GM18951 (cell line): ENCODE measurements at regions not wholly inside any gene's neighbourhood (a gene's known extent, or its start where the extent isn't known, plus 50 kb on each side); places are given as distances from the start of the nearest gene placed in this dataset.

Experiments
- POLR2A ChIP-seq: IDR thresholded peaks from 4 replicates; pipeline ENCODE4 v1.6.1; 2011; ENCODE audit warnings: mild to moderate bottlenecking; ENCODE audit not compliant: insufficient read length, insufficient read depth; ENCODE audit errors: extremely low read depth
- in situ Hi-C: fragments of 300-500 bp; cut with MboI; formaldehyde crosslinking; loops from one replicate; pipeline ENCODE4 v1.12.0; 2022; ENCODE audit warnings: low sequenced_read_pairs, mixed read lengths, inconsistent platforms; ENCODE audit not compliant: unreplicated experiment

GRCh38 chr2:71778514-71778913, 325.2 kb downstream of the DYSF start:
- in situ Hi-C loops, result no loop called here
- no peak for TF ChIP-seq POLR2A

- in situ Hi-C loops, result no loop called here
- no peak for TF ChIP-seq POLR2A
Observed at GRCh38 chr2:71777946-71778345, 324.6 kb downstream of the DYSF start.

DNA sequence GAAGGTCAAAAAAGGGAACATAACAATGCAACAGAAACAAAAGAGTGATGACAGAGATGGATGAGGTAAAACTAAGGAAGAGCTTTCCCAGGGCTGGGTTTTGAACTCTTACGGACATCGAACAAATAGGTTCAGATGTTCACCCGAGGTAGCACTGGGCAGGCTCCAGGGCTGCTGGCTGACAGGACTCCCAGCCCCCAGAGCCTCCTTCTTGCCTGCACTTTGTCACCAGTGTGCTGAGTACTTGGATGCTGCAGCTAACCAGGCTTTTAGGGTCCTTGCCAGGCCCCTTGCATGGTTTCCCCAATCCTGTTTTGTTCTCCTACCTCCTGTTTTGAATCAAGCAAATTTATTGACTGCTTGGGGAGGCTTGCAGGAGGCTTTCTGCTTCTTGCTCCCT, 322.9 kb downstream of the DYSF start:
- in situ Hi-C loops, result no loop called here
- no peak for TF ChIP-seq POLR2A

- in situ Hi-C loops, result no loop called here
- no peak for TF ChIP-seq POLR2A
Observed at GRCh38 chr2:71773218-71773617, 319.9 kb downstream of the DYSF start.

- TF ChIP-seq POLR2A, result no peak
- in situ Hi-C loops, result no loop called here
Observed at GRCh38 chr2:71772510-71773172, 319.3 kb downstream of the DYSF start.

DNA sequence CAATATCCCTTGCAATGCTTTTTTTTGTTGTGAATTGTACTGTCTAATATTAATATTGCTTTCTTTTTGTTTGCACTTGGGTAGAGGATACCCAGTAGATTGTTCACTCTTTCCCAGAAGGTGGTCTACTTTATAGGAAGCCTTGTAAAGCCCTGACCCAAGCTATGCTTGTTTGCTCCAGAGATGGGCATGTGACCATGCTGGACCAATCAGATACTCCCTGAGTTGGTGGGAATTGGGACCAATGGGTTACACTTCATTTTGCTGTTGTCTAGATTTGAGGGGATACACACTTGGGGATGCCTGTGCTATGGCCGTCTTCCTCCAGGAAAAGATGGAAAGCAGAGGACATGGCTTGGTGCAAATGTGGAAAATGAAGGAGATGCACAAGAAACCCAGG, 314.3 kb downstream of the DYSF start:
- TF ChIP-seq POLR2A, result no peak
- in situ Hi-C loops, result no loop called here

DNA sequence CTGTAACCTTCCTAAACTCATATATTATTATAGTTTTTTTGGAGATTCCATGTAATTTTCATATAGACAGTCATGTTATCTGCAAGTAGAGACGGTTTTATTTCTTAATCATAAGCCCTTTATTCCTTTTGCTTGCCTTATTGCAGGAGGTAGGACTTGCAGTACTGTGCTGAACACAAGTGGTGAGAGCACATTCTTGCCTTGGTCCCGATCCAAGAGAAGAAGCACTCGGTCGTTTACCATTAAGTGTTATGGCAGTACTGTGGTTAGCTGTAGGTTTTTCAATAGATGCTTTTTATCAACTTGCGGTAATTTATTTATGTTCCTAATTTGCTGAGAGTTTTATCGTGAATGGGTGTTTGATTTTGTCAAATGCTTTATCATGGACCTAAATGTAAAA, 305.7 kb downstream of the DYSF start:
- in situ Hi-C loops, result no loop called here
- no peak for TF ChIP-seq POLR2A

DNA sequence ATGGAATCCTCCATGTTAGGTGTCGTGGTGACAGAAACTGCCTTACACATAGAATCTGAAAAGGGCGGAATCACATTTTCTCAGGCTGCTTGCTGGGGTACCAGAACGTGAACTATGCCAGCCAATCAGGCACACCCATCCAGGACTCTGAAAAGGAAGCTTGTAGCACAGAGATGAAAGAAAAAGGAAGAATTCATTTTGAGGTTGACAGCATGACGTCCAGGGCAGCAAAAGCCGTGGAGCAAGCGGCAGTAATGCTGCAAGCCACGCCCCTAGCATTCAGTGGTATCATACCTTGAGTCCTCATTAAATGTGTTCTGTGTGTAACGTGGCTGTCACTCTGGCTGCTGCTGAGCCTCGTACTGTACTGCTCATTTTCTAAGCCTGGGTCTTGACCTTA, 304.0 kb downstream of the DYSF start:
- in situ Hi-C loops, result no loop called here
- TF ChIP-seq POLR2A, result no peak

DNA sequence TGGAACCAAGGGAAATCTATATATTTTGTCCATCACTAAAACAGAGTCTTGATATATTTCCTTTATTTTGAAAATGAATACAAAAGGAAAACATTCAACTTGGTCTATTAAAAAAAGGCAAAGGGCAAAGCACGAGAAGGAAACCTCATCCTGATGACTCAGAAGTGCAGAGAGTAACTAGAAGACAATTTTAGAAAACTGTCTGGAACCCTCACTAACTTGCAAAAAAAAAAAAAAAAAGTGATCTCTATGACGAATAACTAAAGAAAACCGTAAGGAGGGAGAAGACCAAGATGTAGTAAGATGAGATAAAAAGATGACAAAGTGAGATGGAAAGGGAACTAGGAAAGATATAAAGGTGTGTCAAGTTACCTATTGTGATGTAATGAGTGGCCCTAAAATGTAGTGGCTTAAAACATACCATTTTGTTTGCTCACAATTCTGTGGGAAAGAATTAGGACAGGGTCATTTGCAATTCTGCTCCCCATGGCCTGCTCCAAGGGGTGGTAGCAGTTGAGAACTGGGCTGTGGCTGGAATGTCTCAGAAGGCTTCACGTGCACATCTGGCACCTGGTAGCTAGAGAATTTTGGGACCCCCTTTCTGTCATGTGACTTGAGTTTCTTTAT, 303.0 kb downstream of the DYSF start:
- in situ Hi-C loops, result no loop called here
- TF ChIP-seq POLR2A, result no peak

DNA sequence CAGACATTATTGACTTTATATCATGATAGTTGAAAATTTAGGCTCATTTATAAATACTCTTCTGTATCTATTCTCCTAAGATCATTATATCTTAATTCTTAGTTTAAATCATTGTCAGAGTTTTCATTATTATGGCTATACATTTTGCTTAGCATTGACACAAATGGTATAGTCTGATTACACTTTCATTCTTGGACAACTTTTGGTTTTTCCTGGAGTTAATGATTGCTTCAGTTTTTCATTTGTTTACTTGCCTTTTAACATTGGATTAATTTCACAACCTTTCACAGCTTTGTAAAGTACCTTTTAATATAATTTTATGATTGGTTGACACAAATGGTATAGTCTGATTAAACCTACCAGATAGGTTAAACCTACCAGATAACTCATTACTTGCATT, 298.2 kb downstream of the DYSF start:
- no peak for TF ChIP-seq POLR2A
- in situ Hi-C loops, result no loop called here

- in situ Hi-C loops, result no loop called here
- TF ChIP-seq POLR2A, result no peak
Observed at GRCh38 chr2:71749671-71750101, 296.3 kb downstream of the DYSF start.

DNA sequence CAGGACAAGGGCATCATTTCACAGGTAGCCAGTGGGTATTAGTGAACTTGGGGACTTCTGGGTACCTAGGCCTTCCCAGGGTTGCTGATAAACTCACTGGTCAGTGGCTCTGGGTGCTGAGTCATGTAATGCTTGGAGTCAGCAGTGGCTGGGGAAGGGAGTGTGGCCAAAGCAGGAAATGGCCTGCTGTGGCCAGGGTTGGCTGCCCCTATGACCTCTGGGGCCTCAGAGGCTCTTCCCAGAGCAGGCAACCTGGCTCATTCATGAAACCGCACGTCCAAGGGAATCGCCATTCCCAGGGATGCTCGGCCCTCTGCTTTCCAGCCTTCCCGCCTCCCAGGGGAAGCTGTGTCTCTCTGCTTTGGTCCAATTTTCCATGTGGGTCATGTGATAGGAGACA, 294.9 kb downstream of the DYSF start:
- TF ChIP-seq POLR2A, result no peak
- in situ Hi-C loops, result no loop called here

- no peak for TF ChIP-seq POLR2A
- in situ Hi-C loops, result no loop called here
Observed at GRCh38 chr2:71747559-71747958, 294.2 kb downstream of the DYSF start.

DNA sequence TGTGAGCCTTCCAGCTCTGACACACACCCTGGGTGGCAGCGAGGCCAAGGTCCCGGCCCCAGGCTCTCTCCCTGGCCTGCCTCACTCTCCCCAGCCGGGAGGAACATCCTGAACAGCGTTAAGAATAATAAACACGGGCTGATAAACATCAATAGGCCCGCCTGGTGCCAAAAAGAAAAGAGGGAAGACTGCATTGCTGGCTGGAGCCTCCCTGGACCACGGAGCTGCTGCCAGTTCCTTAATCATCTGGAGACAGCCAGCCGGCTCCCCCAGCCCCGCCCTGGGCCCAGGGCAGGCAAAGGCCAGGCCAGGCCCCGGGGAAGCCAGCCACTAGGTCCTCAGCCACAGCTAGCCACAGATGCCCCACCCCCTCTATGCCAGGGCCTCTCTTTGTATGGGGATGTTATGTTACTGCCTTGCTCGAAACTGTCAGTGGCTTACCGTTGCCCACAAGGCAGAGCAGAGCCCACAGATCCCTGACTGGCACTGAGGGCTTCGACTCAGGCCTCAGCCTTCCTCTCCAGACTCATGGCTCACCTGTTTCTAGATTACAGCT, 293.7 kb downstream of the DYSF start:
- no peak for TF ChIP-seq POLR2A
- in situ Hi-C loops, result no loop called here
